ENCODE measurements at regions not wholly inside any gene's neighbourhood (a gene's known extent, or its start where the extent isn't known, plus 50 kb on each side); places are given as distances from the start of the nearest gene placed in this dataset.

DNA sequence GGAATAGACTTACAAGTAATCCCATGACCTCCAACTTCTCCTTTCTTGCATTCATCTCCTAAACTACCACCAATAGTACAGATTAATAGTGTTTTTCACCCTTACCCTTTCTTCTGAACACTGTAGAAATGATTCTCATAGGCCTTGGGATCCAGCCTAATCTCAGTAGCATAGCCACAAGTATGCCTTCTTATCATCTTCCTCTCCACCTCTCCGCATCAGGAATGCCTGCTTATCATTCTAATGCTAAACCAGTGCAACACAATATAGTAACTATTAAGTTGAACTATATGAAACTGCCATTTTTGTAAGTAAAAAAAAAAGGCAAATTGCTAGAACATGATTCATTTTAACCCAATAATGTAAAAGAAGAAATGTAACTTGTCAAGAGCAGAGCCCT, 79.5 kb upstream of the IL2 start:
- H3K4me3 ChIP-seq (ENCODE audit: low read depth, low read length), result no peak overlapping the region
- H3K36me3 ChIP-seq (replicated peaks), result no peaks in the 10 kb centered on the region
- peak; percentile 81 for DNase-seq
- H3K27me3 ChIP-seq (replicated peaks), result no peaks in the 10 kb centered on the region
- peak overlapping the region; percentile 72 for H3K27ac ChIP-seq
- TF ChIP-seq, protein P1, sequence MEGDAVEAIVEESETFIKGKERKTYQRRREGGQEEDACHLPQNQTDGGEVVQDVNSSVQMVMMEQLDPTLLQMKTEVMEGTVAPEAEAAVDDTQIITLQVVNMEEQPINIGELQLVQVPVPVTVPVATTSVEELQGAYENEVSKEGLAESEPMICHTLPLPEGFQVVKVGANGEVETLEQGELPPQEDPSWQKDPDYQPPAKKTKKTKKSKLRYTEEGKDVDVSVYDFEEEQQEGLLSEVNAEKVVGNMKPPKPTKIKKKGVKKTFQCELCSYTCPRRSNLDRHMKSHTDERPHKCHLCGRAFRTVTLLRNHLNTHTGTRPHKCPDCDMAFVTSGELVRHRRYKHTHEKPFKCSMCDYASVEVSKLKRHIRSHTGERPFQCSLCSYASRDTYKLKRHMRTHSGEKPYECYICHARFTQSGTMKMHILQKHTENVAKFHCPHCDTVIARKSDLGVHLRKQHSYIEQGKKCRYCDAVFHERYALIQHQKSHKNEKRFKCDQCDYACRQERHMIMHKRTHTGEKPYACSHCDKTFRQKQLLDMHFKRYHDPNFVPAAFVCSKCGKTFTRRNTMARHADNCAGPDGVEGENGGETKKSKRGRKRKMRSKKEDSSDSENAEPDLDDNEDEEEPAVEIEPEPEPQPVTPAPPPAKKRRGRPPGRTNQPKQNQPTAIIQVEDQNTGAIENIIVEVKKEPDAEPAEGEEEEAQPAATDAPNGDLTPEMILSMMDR (IDR thresholded peaks at IDR 0.05; ENCODE audit: low read depth, low read length, missing control alignments), result no peak
- in situ Hi-C loops (cut with HindIII; ENCODE audit: low pct_ligation_motif_present, low sequenced_read_pairs), result no loop called here

DNA sequence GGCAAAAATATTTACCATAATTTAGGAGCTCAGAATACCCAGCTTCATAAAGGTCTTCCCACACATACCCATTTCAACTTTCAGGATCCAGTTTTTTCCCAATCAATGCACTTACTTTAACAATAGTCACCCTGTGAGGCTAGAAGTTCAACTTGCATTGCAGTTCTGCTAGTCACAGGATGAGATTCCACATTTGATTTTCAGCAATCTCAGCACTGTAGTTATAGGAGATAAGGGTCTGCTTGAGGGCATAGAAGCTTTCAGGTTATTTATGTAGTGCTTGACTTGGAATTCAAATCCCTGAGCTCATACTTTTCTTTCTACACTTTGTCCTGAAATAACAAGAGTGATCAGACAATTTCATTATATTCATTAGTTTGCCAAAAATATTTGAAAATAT, 78.3 kb upstream of the IL2 start:
- Histone ChIP-seq H3K27ac (peak overlapping the region; percentile 72), H3K27me3 (replicated peaks) (no peaks in the 10 kb centered on the region), H3K4me3 (ENCODE audit: low read depth, low read length) (no peak overlapping the region), H3K36me3 (replicated peaks) (no peaks in the 10 kb centered on the region)
- DNase-seq, result peak; percentile 56
- TF ChIP-seq, protein P1 (IDR thresholded peaks at IDR 0.05; ENCODE audit: low read depth, low read length, missing control alignments), result no peak
- in situ Hi-C loops (cut with HindIII; ENCODE audit: low pct_ligation_motif_present, low sequenced_read_pairs), result no loop called here

DNA sequence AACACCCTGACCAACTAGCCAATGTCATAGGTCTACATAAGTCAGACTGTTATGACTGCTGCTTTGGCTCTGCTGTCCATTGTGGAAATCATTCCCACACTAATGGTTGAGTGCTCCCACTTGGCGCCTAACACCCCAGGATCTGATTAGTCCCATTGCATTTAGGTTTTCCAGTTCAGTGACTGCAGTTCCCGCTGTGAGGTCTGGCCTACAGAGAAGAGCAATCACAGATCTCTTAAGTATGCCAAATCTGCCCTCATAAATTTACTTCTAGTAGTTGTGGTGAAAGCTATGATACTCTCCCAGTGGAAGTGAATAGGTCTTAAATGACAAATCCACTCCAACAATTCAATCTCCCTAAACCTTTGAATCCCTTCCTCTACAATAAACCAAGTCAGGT, 77.3 kb upstream of the IL2 start:
- Histone ChIP-seq H3K36me3 (replicated peaks) (no peaks in the 10 kb centered on the region), H3K27me3 (replicated peaks) (no peaks in the 10 kb centered on the region), H3K27ac (peak overlapping the region; percentile 45), H3K4me3 (ENCODE audit: low read depth, low read length) (no peak overlapping the region)
- DNase-seq, result no peak
- in situ Hi-C loops (cut with HindIII; ENCODE audit: low pct_ligation_motif_present, low sequenced_read_pairs), result no loop called here
- TF ChIP-seq, protein P1 (IDR thresholded peaks at IDR 0.05; ENCODE audit: low read depth, low read length, missing control alignments), result no peak

DNA sequence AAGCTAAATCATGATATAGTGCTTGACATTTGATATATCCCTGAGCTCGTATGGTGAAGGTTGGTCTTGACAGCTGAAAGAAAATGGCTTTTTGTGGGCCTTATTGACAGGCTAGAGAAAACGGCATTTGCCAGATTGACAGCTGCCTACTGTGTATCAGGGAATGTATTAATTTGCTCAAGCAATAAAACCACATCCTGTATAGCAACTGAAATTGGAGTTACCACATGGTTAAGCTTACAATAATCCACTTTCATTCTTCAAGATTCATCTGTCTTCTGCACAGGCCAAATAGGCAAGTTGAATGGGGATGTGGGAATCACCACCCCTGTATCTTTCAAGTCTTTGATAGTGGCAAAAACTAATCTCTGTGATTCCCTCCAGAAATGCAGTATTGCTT, 76.2 kb upstream of the IL2 start:
- Histone ChIP-seq H3K4me3 (ENCODE audit: low read depth, low read length) (no peak overlapping the region), H3K36me3 (replicated peaks) (no peaks in the 10 kb centered on the region), H3K27ac (no peak overlapping the region), H3K27me3 (replicated peaks) (no peaks in the 10 kb centered on the region)
- in situ Hi-C loops (cut with HindIII; ENCODE audit: low pct_ligation_motif_present, low sequenced_read_pairs), result no loop called here
- no peak for DNase-seq
- TF ChIP-seq, protein P1 (IDR thresholded peaks at IDR 0.05; ENCODE audit: low read depth, low read length, missing control alignments), result no peak

DNA sequence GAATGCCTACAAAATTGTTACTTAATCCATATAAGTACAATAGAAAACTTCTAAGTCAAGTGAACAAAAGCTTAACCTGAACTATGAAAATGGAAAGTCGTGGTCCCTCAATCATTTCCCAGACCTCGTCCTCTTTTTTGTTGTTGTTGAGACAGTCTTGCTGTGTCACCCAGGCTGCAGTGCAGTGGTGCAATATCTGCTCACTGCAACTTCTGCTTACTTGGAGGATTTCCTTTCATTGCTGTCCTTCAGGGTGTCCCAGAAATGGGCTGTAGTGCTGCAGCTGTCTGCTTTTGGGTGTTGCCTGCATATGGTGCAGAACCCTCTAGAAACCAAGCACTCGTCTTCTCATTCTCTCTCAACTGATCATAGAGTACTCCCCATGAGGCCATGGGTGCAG, 75.0 kb upstream of the IL2 start:
- TF ChIP-seq, protein P1 (IDR thresholded peaks at IDR 0.05; ENCODE audit: low read depth, low read length, missing control alignments), result no peak
- in situ Hi-C loops (cut with HindIII; ENCODE audit: low pct_ligation_motif_present, low sequenced_read_pairs), result no loop called here
- H3K27me3 ChIP-seq (replicated peaks), result no peaks in the 10 kb centered on the region
- H3K27ac ChIP-seq, result no peak overlapping the region
- no peak for DNase-seq
- H3K4me3 ChIP-seq (ENCODE audit: low read depth, low read length), result no peak overlapping the region
- H3K36me3 ChIP-seq (replicated peaks), result no peaks in the 10 kb centered on the region

DNA sequence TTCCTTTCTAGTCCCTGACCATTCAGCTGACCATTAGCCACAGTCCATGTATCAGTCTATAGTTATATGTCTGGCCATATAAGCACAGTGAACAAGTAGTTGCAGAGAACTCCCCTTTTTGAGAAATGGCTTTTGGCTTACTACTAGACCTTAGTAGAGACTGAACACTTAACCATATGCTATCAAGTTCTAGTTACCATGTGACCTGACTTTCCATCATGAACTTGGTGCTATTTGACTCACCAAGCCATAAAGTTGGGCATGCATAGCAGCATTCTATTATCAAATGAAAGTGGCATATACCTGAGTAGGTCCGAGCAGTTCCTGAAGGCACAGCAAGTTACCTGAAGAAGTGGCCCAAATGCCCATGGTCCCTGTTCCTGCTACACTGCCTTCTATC, 74.5 kb upstream of the IL2 start:
- in situ Hi-C loops (cut with HindIII; ENCODE audit: low pct_ligation_motif_present, low sequenced_read_pairs), result no loop called here
- Histone ChIP-seq H3K27me3 (replicated peaks) (no peaks in the 10 kb centered on the region), H3K4me3 (ENCODE audit: low read depth, low read length) (no peak overlapping the region), H3K36me3 (replicated peaks) (no peaks in the 10 kb centered on the region), H3K27ac (no peak overlapping the region)
- TF ChIP-seq, protein P1 (IDR thresholded peaks at IDR 0.05; ENCODE audit: low read depth, low read length, missing control alignments), result no peak
- DNase-seq, result no peak
